Psoas muscle (tissue), 7 donors: ENCODE measurements at regions not wholly inside any gene's neighbourhood (a gene's known extent, or its start where the extent isn't known, plus 50 kb on each side); places are given as distances from the start of the nearest gene placed in this dataset.
A peak's percentile ranks its signal among the peaks of the same experiment; 100 is the strongest.
"Not testable (repeated sequence)": the region's sequence is repeated elsewhere in the genome, so short reads cannot be mapped to it uniquely, and the experiment has no call there.

ENCODE experiments used
- ATAC-seq, 4 donors: fragments of 200-7000 bp; cut with Tn5 transposase; one replicate each; pipeline ENCODE4 v1.9.1; 2020; ENCODE audit warnings: moderate library complexity in 3 of 4, mild to moderate bottlenecking in 2 of 4
- DNase-seq, 2 donors: peaks; one replicate each; pipeline ENCODE4 v3.0.0-alpha.2; 2020
- H3K27ac ChIP-seq: fragments of 200-600 bp; one replicate; pipeline ENCODE4 v1.8.0; 2022
- H3K27me3 ChIP-seq, 3 donors: fragments of 200-600 bp in 1 of 3; one replicate each; pipeline versions ENCODE4 v1.6.1 to v1.8.0; 2013 to 2022; ENCODE audit warnings: low read length in 2 of 3, mild to moderate bottlenecking in 2 of 3, moderate library complexity in 1 of 3; ENCODE audit not compliant: insufficient read depth in 3 of 3
- H3K36me3 ChIP-seq, 2 donors: fragments of 200-600 bp in 1 of 2; one replicate each; pipeline versions ENCODE4 v1.6.1 to v1.8.0; 2013 to 2022; ENCODE audit warnings: low read depth in 1 of 2, mild to moderate bottlenecking in 1 of 2, moderate library complexity in 1 of 2; ENCODE audit not compliant: insufficient read depth in 1 of 2
- H3K4me1 ChIP-seq: fragments of 200-600 bp; one replicate; pipeline ENCODE4 v1.8.0; 2022
- H3K4me3 ChIP-seq: fragments of 200-600 bp; one replicate; pipeline ENCODE4 v1.8.0; 2022; ENCODE audit warnings: mild to moderate bottlenecking
- H3K9me3 ChIP-seq: fragments of 200-600 bp; one replicate; pipeline ENCODE4 v1.8.0; 2022
- WGBS, 3 donors: extraction: QIAGEN DNeasy Blood & Tissue Kit; methylation state at CpG; one replicate each; pipeline versions ENCODE4 v1.1.6 to v1.1.7; 2013; 5-methylcytosine and 5-hydroxymethylcytosine counted together
- intact Hi-C, 2 donors: fragments of 100-400 bp; cut with DNase I; formaldehyde crosslinking; loops; one replicate each; pipeline versions ENCODE4 v1.11.0 to v1.14.2; 2022
- TF ChIP-seq, protein P1 (sequence below): fragments of 200-600 bp; IDR thresholded peaks from one replicate; pipeline ENCODE4 v1.8.0; 2022; ENCODE audit warnings: antibody characterized with exemption
- donor health status: healthy with polysubstance abuse.
- donor health status: DM: no; HTN: no; CAD: no; lungs with moderate emphysema.
- donor health status: Bipolar disorder and iron deficiency.
- donor health status: healthy.
- donor health status: DM: yes; HTN: yes; CAD: no.
- donor health status: DM: no; HTN: no; CAD: no.
- donor health status: DM: yes; HTN: yes; CAD: no.

DNA sequence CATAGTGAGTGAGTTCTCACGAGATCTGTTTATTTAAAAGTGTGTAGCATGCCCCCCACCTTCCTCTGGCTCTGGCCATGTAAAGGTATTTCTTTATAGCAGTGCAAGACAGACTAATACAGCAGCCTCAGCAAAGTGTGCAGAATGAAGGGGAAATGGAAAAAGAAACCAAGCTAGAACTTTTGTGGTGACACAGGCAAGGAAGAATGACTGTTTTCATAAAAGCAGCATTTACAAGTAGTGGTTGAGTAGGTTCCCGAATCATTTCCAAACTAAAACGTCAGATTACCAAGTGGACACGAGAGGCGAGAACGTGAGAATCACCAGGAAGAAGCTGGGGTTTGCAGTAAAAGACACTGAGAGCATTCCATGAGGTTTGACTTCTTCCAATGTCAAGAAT, 100.2 kb upstream of the AKAP13 start:
- H3K4me3 ChIP-seq, result no peak overlapping the region
- no peaks in the 10 kb centered on the region for H3K4me1 ChIP-seq
- no peaks in the 10 kb centered on the region for H3K36me3 ChIP-seq
- intact Hi-C loops, result no loop called here
- no peak overlapping the region for H3K27ac ChIP-seq
- no peaks in the 10 kb centered on the region for H3K27me3 ChIP-seq
- ATAC-seq, result no peak
- H3K9me3 ChIP-seq, result no peaks in the 10 kb centered on the region
- no peak for DNase-seq
- WGBS, 3 donors, result 90 to 95% (median 91%) methylated on average over 6 of the region's 6 CpGs
- TF ChIP-seq, protein P1, sequence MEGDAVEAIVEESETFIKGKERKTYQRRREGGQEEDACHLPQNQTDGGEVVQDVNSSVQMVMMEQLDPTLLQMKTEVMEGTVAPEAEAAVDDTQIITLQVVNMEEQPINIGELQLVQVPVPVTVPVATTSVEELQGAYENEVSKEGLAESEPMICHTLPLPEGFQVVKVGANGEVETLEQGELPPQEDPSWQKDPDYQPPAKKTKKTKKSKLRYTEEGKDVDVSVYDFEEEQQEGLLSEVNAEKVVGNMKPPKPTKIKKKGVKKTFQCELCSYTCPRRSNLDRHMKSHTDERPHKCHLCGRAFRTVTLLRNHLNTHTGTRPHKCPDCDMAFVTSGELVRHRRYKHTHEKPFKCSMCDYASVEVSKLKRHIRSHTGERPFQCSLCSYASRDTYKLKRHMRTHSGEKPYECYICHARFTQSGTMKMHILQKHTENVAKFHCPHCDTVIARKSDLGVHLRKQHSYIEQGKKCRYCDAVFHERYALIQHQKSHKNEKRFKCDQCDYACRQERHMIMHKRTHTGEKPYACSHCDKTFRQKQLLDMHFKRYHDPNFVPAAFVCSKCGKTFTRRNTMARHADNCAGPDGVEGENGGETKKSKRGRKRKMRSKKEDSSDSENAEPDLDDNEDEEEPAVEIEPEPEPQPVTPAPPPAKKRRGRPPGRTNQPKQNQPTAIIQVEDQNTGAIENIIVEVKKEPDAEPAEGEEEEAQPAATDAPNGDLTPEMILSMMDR, result no peak

DNA sequence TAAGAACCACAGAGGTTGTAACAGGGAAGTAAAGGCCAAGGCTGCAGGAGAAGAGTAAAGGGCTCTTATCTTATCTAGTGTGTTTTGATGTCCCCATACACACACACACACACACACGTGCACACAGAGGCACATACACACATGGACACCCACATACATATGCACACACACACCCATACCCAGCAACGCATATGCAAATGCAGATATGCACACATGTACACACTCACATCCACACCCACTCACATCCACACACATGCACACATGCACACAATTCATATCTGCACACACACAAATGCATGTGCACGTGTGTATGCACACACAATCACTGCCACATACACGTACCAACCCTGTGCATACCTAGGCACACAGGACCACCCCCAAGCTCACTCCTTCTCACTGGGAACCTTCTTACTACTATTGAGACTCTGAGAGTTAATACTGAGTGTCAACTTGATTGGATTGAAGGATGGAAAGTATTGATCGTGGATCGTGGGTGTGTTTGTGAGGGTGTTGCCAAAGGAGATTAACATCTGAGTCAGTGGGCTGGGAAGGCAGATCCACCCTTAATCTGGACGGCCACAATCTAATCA, 99.0 kb upstream of the AKAP13 start:
- Histone ChIP-seq H3K27me3 (no peaks in the 10 kb centered on the region), H3K27ac (no peak overlapping the region), H3K36me3 (no peaks in the 10 kb centered on the region), H3K4me3 (no peak overlapping the region), H3K4me1 (no peaks in the 10 kb centered on the region), H3K9me3 (no peaks in the 10 kb centered on the region)
- WGBS, 3 donors, result 87 to 88% (median 87%) methylated on average over 7 of the region's 7 CpGs
- TF ChIP-seq, protein P1, result no peak
- intact Hi-C loops, result no loop called here
- DNase-seq, result no peak
- no peak for ATAC-seq

DNA sequence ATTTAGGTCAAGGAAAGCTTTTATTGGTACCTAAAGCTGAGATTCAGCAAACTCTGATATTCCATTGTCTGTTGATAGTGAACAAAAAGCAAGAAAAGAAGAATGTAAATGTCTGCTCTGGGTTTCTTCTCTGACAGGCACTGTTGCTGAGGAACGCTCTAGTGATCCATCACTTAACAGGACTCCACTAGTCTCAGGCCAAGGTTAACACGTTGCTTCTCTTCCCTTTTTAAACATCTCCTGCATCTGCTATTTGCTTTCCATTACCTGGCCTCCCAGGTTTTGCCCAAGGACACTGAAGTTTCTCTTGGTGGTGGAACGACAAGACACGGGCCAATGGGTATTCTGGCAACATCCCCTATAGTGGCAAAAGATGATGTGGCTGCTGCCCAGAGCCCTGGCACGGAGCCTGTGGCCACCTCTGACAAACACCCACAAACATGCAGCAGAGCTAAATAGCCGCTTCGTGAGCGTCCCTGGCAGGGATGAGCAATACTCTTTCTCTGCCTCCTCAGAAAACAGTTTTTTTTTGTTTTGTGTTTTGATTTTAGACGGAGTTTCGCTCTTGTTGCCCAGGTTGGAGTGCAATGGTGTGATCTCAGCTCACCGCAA, 97.8 kb upstream of the AKAP13 start:
- H3K4me3 ChIP-seq, result no peak overlapping the region
- H3K27ac ChIP-seq, result no peak overlapping the region
- no peaks in the 10 kb centered on the region for H3K36me3 ChIP-seq
- WGBS, 3 donors, result 40 to 52% (median 49%) methylated on average over 11 of the region's 11 CpGs
- intact Hi-C loops, result no loop called here
- H3K4me1 ChIP-seq, result no peaks in the 10 kb centered on the region
- ATAC-seq, result peak; percentile 59 to 75 (median 66)
- TF ChIP-seq, protein P1, result no peak
- peak; percentile 42 to 61 for DNase-seq
- no peaks in the 10 kb centered on the region for H3K9me3 ChIP-seq
- H3K27me3 ChIP-seq, result no peaks in the 10 kb centered on the region

- 87 to 93% (median 92%) methylated on average over 3 to 5 of the region's 5 CpGs for WGBS, 3 donors
- H3K4me3 ChIP-seq, DNase-seq, H3K27ac ChIP-seq, H3K9me3 ChIP-seq, H3K27me3 ChIP-seq, ATAC-seq, H3K4me1 ChIP-seq, H3K36me3 ChIP-seq, intact Hi-C loops: not testable (repeated sequence)
Observed at GRCh38 chr15:85283815-85284214, 96.6 kb upstream of the AKAP13 start.

DNA sequence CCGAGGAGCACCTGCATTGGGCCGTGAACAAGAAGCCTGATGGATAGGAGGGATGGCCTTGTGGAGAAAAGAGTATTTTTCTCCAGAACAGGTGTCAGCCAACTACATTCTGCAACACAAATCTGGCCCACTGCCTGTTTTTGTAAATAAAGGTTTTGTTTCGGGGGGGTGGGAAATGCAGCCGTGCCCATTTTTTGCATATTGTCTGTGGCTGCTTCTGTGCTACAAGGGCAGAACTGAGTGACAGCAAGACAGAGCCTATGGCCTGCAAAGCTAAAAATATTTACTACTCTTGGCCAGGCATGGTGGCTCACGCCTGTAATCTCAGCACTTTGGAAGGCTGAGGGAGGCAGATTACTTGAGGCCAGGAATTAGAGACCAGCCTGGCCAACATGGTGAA, 95.9 kb upstream of the AKAP13 start:
- WGBS, 3 donors, result 72 to 83% (median 80%) methylated on average over 5 of the region's 5 CpGs

More for the DNA sequence above, 95.9 kb upstream of the AKAP13 start:
- ATAC-seq, result no peak
- DNase-seq, result no peak
- intact Hi-C loops, result no loop called here
- H3K9me3 ChIP-seq, result no peaks in the 10 kb centered on the region
- TF ChIP-seq, protein P1, result no peak
- no peaks in the 10 kb centered on the region for H3K4me1 ChIP-seq
- no peak overlapping the region for H3K27ac ChIP-seq
- no peaks in the 10 kb centered on the region for H3K27me3 ChIP-seq
- H3K4me3 ChIP-seq, result no peak overlapping the region
- H3K36me3 ChIP-seq, result no peaks in the 10 kb centered on the region
